GM12878 (cell line): ENCODE measurements at regions not wholly inside any gene's neighbourhood (a gene's known extent, or its start where the extent isn't known, plus 50 kb on each side); places are given as distances from the start of the nearest gene placed in this dataset.
A peak's percentile ranks its signal among the peaks of the same experiment; 100 is the strongest.

Experiments
- BHLHE40 ChIP-seq, 2 experiments: fragments of 450-650 bp in 1 of 2; IDR thresholded peaks; 2 replicates each; pipeline ENCODE4 v1.6.1; 2011 to 2017; ENCODE audit warnings: low read depth in 2 of 2, borderline replicate concordance in 1 of 2, improper control_type of control experiment in 1 of 2, low read length in 1 of 2, mild to moderate bottlenecking in 1 of 2
- CHD1 ChIP-seq: IDR thresholded peaks from 2 replicates; pipeline ENCODE4 v1.6.1; 2012; ENCODE audit warnings: low read depth, low read length, improper control_type of control experiment
- CHD2 ChIP-seq: IDR thresholded peaks from 2 replicates; pipeline ENCODE4 v1.6.1; 2011; ENCODE audit warnings: low read depth, low read length, improper control_type of control experiment, borderline replicate concordance
- CHD4 ChIP-seq: fragments of 200-600 bp; sonication (generic); IDR thresholded peaks from 2 replicates; pipeline ENCODE4 v1.6.1; 2016; ENCODE audit warnings: mild to moderate bottlenecking
- HDAC6 ChIP-seq: fragments of 200-600 bp; sonication (generic); IDR thresholded peaks from one replicate; pipeline ENCODE4 v1.8.0; 2017; ENCODE audit warnings: antibody characterized with exemption; ENCODE audit not compliant: unreplicated experiment
- PKNOX1 ChIP-seq: fragments of 450-650 bp; IDR thresholded peaks from 2 replicates; pipeline ENCODE4 v1.6.1; 2016; ENCODE audit warnings: mild to moderate bottlenecking
- POLR2AphosphoS5 ChIP-seq: IDR thresholded peaks from 2 replicates; pipeline ENCODE4 v1.6.1; 2011; ENCODE audit warnings: mild to moderate bottlenecking, low read length, inconsistent platforms
- SPI1 ChIP-seq: IDR thresholded peaks from 2 replicates; pipeline ENCODE4 v1.6.1; 2011; ENCODE audit warnings: low read depth, mild to moderate bottlenecking, low read length, moderate library complexity, borderline replicate concordance; ENCODE audit not compliant: insufficient read depth
- SRF ChIP-seq, 2 experiments: IDR thresholded peaks; 2 replicates each; pipeline ENCODE4 v1.6.1; 2011; ENCODE audit warnings: low read depth in 2 of 2, low read length in 2 of 2, mild to moderate bottlenecking in 1 of 2, moderate library complexity in 1 of 2
- STAT3 ChIP-seq: IDR thresholded peaks from 2 replicates; pipeline ENCODE4 v1.6.1; 2011; ENCODE audit warnings: low read depth, low read length, improper control_type of control experiment
- TF ChIP-seq, protein P1 (sequence below), 3 experiments: IDR thresholded peaks in 2 of 3; conservative IDR thresholded peaks in 1 of 3; 2 replicates each; pipeline ENCODE4 v1.5.1; 2011; ENCODE audit warnings: low read depth in 3 of 3, low read length in 3 of 3, mild to moderate bottlenecking in 3 of 3, control low read depth in 2 of 3, moderate library complexity in 2 of 3, inconsistent platforms in 1 of 3, mixed read lengths in 1 of 3; ENCODE audit not compliant: control insufficient read depth in 2 of 3, insufficient read depth in 1 of 3; ENCODE audit errors: extremely low read depth in 1 of 3
- TF ChIP-seq, protein P2 (sequence below): IDR thresholded peaks from 2 replicates; pipeline ENCODE4 v1.6.1; 2012; ENCODE audit warnings: low read depth, low read length, improper control_type of control experiment
- TF ChIP-seq, protein P3 (sequence below): fragments of 450-650 bp; IDR thresholded peaks from 2 replicates; pipeline ENCODE4 v1.6.1; 2017; ENCODE audit warnings: mild to moderate bottlenecking

DNA sequence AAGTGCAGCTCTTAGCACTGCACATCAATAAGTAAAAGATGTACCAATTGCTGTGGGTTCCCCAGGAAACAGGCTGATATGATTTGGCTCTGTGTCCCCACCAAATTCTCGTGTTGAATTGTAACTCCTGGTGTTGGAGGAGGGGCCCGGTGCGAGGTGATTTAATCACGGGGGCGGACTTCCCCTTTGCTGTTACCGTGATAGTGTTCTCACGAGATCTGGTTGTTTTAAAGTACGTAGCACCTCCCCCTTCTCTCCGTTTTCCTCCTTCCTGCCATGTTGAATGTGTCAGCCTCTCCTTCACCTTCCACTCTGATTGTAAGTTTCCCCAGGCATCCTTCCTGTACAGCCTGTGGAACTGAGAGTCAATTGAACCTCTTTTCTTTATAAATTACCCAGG is 93.2 kb upstream of the ACTBL2 start (continued):
- TF ChIP-seq, protein P1, sequence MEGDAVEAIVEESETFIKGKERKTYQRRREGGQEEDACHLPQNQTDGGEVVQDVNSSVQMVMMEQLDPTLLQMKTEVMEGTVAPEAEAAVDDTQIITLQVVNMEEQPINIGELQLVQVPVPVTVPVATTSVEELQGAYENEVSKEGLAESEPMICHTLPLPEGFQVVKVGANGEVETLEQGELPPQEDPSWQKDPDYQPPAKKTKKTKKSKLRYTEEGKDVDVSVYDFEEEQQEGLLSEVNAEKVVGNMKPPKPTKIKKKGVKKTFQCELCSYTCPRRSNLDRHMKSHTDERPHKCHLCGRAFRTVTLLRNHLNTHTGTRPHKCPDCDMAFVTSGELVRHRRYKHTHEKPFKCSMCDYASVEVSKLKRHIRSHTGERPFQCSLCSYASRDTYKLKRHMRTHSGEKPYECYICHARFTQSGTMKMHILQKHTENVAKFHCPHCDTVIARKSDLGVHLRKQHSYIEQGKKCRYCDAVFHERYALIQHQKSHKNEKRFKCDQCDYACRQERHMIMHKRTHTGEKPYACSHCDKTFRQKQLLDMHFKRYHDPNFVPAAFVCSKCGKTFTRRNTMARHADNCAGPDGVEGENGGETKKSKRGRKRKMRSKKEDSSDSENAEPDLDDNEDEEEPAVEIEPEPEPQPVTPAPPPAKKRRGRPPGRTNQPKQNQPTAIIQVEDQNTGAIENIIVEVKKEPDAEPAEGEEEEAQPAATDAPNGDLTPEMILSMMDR (IDR thresholded peaks at IDR 0.05 in 2 of 3, conservative IDR thresholded peaks at IDR 0.05 in 1 of 3; ENCODE audit: control insufficient read depth in 2 of 3, extremely low read depth in 1 of 3, insufficient read depth in 1 of 3, low read depth in 3 of 3, low read length in 3 of 3) = no peak
- TF ChIP-seq, protein P2, sequence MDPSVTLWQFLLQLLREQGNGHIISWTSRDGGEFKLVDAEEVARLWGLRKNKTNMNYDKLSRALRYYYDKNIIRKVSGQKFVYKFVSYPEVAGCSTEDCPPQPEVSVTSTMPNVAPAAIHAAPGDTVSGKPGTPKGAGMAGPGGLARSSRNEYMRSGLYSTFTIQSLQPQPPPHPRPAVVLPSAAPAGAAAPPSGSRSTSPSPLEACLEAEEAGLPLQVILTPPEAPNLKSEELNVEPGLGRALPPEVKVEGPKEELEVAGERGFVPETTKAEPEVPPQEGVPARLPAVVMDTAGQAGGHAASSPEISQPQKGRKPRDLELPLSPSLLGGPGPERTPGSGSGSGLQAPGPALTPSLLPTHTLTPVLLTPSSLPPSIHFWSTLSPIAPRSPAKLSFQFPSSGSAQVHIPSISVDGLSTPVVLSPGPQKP = no peak
- TF ChIP-seq POLR2AphosphoS5 (0 out of 2 replicates have a peak, but pooled peaks have one; percentile 27), PKNOX1 (no peak), SPI1 (peak; percentile 37; the same call in 1 of the 2 replicates), CHD4 (no peak), HDAC6 (no peak), CHD2 (peak; percentile 63; the same call in 1 of the 2 replicates), STAT3 (no peak), CHD1 (no peak), SRF (IDR thresholded peaks at IDR 0.05; ENCODE audit: low read depth in 2 of 2, low read length in 2 of 2) (no peak), BHLHE40 (IDR thresholded peaks at IDR 0.05; ENCODE audit: borderline replicate concordance in 1 of 2, low read depth in 2 of 2, low read length in 1 of 2) (peak in 1 of 2 experiments; percentile 18; a peak in 1 of 4 replicates)
- TF ChIP-seq, protein P3, sequence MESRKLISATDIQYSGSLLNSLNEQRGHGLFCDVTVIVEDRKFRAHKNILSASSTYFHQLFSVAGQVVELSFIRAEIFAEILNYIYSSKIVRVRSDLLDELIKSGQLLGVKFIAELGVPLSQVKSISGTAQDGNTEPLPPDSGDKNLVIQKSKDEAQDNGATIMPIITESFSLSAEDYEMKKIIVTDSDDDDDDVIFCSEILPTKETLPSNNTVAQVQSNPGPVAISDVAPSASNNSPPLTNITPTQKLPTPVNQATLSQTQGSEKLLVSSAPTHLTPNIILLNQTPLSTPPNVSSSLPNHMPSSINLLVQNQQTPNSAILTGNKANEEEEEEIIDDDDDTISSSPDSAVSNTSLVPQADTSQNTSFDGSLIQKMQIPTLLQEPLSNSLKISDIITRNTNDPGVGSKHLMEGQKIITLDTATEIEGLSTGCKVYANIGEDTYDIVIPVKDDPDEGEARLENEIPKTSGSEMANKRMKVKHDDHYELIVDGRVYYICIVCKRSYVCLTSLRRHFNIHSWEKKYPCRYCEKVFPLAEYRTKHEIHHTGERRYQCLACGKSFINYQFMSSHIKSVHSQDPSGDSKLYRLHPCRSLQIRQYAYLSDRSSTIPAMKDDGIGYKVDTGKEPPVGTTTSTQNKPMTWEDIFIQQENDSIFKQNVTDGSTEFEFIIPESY = no peak
- TF ChIP-seq, all 136 proteins: peak for 4
